ENCODE measurements at regions not wholly inside any gene's neighbourhood (a gene's known extent, or its start where the extent isn't known, plus 50 kb on each side); places are given as distances from the start of the nearest gene placed in this dataset.

GRCh38 chrX:82087699-82088098, 885.8 kb downstream of the SH3BGRL start:
- no peak for DNase-seq

GRCh38 chrX:82092307-82092706, 890.4 kb downstream of the SH3BGRL start:
- DNase-seq, result no peak

- no peak for DNase-seq
These were observed 923.2 kb downstream of the SH3BGRL start for GRCh38 chrX:82125103-82125502.

- no peak for DNase-seq
These were observed 925.6 kb downstream of the SH3BGRL start for GRCh38 chrX:82127228-82128123.

GRCh38 chrX:82134378-82134777, 932.5 kb downstream of the SH3BGRL start:
- no peak for DNase-seq

- no peak for DNase-seq
These were observed 940.0 kb downstream of the SH3BGRL start for GRCh38 chrX:82141942-82142341.

- no peak for DNase-seq
These were observed 959.3 kb downstream of the SH3BGRL start for GRCh38 chrX:82161195-82161594.

- DNase-seq, result no peak
These were observed 961.8 kb downstream of the SH3BGRL start for GRCh38 chrX:82163701-82164100.

- no peak for DNase-seq
These were observed 995.0 kb downstream of the SH3BGRL start for GRCh38 chrX:82196866-82197265.

- DNase-seq, result no peak
These were observed 1007.1 kb downstream of the SH3BGRL start for GRCh38 chrX:82208975-82209374.

- DNase-seq, result peak; percentile 3
These were observed 1016.5 kb downstream of the SH3BGRL start for GRCh38 chrX:82218361-82218760.

- DNase-seq, result no peak
These were observed 1017.2 kb downstream of the SH3BGRL start for GRCh38 chrX:82219129-82219528.

- DNase-seq, result no peak
These were observed 1023.1 kb downstream of the SH3BGRL start for GRCh38 chrX:82224961-82225360.

- DNase-seq, result no peak
These were observed 1028.1 kb downstream of the SH3BGRL start for GRCh38 chrX:82230013-82230412.

GRCh38 chrX:82232679-82233078, 1030.8 kb downstream of the SH3BGRL start:
- no peak for DNase-seq

GRCh38 chrX:82237328-82237727, 1035.4 kb downstream of the SH3BGRL start:
- no peak for DNase-seq
